ENCODE measurements at regions not wholly inside any gene's neighbourhood (a gene's known extent, or its start where the extent isn't known, plus 50 kb on each side); places are given as distances from the start of the nearest gene placed in this dataset.
"Not testable (repeated sequence)": the region's sequence is repeated elsewhere in the genome, so short reads cannot be mapped to it uniquely, and the experiment has no call there.

DNA sequence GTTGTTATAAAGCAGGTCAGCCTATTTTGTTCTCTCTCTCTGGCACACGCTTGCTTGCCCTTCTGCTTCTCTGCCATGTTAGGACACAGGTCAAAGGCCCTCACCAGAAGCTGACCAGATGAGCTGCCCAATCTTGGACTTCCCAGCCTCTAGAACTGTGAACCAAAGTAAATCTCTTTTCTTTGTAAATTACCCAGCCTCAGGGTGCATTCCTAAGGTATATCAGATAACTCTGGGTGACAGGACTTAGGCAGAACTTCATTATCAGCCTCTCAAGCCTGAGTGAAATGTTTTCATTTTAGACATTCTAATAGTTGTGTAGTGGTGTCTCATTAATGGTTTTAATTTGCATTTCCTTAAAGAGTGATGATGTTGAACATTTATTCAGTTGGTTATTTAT, 124.3 kb downstream of the CDRT15L2 start:
- intact Hi-C loops (cut with micrococcal nuclease; ENCODE audit: unreplicated experiment) = no loop called here
- CTCF ChIA-PET = no interaction called here
- no peaks in the 10 kb centered on the region for H3K9me3 ChIP-seq (ENCODE audit: insufficient read depth, low read depth)
- no peaks in the 10 kb centered on the region for H3K79me2 ChIP-seq (ENCODE audit: low read depth)
- H3F3A ChIP-seq (ENCODE audit: insufficient read depth, low read depth) = peaks cover 24% of the 10 kb centered on the region
- H3K4me3 ChIP-seq = no peak overlapping the region
- POLR2A ChIA-PET (ENCODE audit: unreplicated experiment) = no interaction called here
- no peak overlapping the region for H2AFZ ChIP-seq
- H3K27ac ChIP-seq = no peak overlapping the region
- no peaks in the 10 kb centered on the region for H3K9me2 ChIP-seq (ENCODE audit: insufficient read depth)
- H3K36me3 ChIP-seq (ENCODE audit: low read depth) = no peaks in the 10 kb centered on the region
- DNase-seq = peak in 1 of 2 experiments; percentile 55
- no peak for TF ChIP-seq EZH2 (IDR thresholded peaks at IDR 0.05; ENCODE audit: low read depth)
- TF ChIP-seq, protein P1, sequence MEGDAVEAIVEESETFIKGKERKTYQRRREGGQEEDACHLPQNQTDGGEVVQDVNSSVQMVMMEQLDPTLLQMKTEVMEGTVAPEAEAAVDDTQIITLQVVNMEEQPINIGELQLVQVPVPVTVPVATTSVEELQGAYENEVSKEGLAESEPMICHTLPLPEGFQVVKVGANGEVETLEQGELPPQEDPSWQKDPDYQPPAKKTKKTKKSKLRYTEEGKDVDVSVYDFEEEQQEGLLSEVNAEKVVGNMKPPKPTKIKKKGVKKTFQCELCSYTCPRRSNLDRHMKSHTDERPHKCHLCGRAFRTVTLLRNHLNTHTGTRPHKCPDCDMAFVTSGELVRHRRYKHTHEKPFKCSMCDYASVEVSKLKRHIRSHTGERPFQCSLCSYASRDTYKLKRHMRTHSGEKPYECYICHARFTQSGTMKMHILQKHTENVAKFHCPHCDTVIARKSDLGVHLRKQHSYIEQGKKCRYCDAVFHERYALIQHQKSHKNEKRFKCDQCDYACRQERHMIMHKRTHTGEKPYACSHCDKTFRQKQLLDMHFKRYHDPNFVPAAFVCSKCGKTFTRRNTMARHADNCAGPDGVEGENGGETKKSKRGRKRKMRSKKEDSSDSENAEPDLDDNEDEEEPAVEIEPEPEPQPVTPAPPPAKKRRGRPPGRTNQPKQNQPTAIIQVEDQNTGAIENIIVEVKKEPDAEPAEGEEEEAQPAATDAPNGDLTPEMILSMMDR (conservative IDR thresholded peaks at IDR 0.05) = no peak
- no peaks in the 10 kb centered on the region for H4K20me1 ChIP-seq (ENCODE audit: insufficient read depth)
- no peaks in the 10 kb centered on the region for H3K27me3 ChIP-seq (ENCODE audit: insufficient read depth, low read depth)
- no TSS peak for BruUV-seq (replicated peaks)
- peaks cover 28% of the 10 kb centered on the region for H3K4me1 ChIP-seq (replicated peaks; ENCODE audit: insufficient read depth)
- H3K4me2 ChIP-seq = no peak overlapping the region

DNA sequence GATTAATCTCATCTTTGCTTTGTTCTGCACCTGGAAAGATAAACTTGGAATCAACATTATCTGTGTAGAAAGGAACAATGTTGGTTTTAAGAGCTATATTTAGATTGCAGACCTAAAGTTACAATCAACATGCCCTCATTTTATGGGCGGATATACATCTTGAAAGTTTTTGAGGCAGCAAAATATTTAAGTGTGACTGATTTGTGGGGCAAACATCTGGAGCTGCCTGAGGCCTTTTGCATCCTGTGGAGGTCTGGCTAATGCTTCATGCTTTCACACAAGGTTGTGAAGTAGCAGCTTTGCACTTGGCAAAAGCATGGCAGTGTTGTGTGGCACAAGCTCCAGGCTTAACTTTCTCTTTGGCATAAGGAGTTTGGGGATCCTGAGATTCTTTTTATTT, 125.7 kb downstream of the CDRT15L2 start:
- H3K79me2 ChIP-seq (ENCODE audit: low read depth); DNase-seq; CTCF ChIA-PET; H3K9me3 ChIP-seq (ENCODE audit: insufficient read depth, low read depth); H3K4me2 ChIP-seq; intact Hi-C loops (cut with micrococcal nuclease; ENCODE audit: unreplicated experiment); H3K27ac ChIP-seq; H2AFZ ChIP-seq; H3K9me2 ChIP-seq (ENCODE audit: insufficient read depth); H3K27me3 ChIP-seq (ENCODE audit: insufficient read depth, low read depth); H3K4me3 ChIP-seq; BruUV-seq (replicated peaks); POLR2A ChIA-PET (ENCODE audit: unreplicated experiment); H3K36me3 ChIP-seq (ENCODE audit: low read depth); H4K20me1 ChIP-seq (ENCODE audit: insufficient read depth): not testable (repeated sequence)
- H3K4me1 ChIP-seq (replicated peaks; ENCODE audit: insufficient read depth) = peaks cover 15% of the 10 kb centered on the region
- H3F3A ChIP-seq (ENCODE audit: insufficient read depth, low read depth) = peaks cover 12% of the 10 kb centered on the region

DNA sequence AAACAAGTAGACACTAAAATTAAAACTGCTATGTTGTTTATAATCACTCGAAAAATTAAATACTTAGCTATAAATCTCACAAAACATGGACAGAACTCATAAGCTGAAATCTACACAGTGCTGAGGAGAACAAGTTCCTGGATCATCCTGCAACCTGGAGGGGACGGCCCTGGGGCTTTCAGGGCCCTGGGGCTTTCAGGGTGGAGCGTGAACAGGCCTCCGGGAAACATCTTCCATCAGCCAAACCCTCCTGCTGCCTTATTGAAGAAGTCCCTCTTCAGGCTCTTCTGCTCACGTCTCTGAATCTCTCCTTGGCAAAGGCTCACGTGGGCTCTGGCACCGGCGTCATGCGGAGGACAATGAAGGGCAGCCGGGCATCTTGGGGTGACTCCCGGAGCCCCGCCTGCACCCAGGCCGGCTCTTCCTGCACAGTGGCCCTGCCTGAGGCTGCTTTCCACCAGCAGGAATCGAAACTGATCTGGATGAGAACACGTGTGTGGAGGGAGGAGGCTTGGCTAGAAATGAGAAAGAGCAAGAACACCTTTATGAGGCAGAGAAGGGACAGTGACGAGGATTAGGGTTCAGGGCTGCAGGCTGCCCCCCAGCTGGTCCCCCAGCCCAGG, 127.3 kb downstream of the CDRT15L2 start:
- peaks cover 2% of the 10 kb centered on the region; the same call in 1 of the 2 replicates for H3K4me1 ChIP-seq (replicated peaks; ENCODE audit: insufficient read depth)
- H4K20me1 ChIP-seq (ENCODE audit: insufficient read depth) = no peaks in the 10 kb centered on the region
- no peaks in the 10 kb centered on the region for H3K27me3 ChIP-seq (ENCODE audit: insufficient read depth, low read depth)
- H3K79me2 ChIP-seq (ENCODE audit: low read depth) = no peaks in the 10 kb centered on the region
- peak in 1 of 2 experiments; percentile 61 for DNase-seq
- BruUV-seq (replicated peaks) = no TSS peak
- H3K36me3 ChIP-seq (ENCODE audit: low read depth) = no peaks in the 10 kb centered on the region
- no peak overlapping the region for H3K4me2 ChIP-seq
- no peak overlapping the region for H3K4me3 ChIP-seq
- no peak overlapping the region for H2AFZ ChIP-seq
- intact Hi-C loops (cut with micrococcal nuclease; ENCODE audit: unreplicated experiment) = no loop called here
- H3K9me2 ChIP-seq (ENCODE audit: insufficient read depth) = no peaks in the 10 kb centered on the region
- H3K9me3 ChIP-seq (ENCODE audit: insufficient read depth, low read depth) = no peaks in the 10 kb centered on the region
- H3F3A ChIP-seq (ENCODE audit: insufficient read depth, low read depth) = no peaks in the 10 kb centered on the region
- no peak overlapping the region for H3K27ac ChIP-seq
- TF ChIP-seq, protein P1 (conservative IDR thresholded peaks at IDR 0.05) = no peak
- no peak for TF ChIP-seq EZH2 (IDR thresholded peaks at IDR 0.05; ENCODE audit: low read depth)
- ChIA-PET POLR2A (ENCODE audit: unreplicated experiment) (interaction anchor here (0.7 kb wide), 1 partner anchor 504 kb away, joined by 7 read pairs; no protein-coding TSS in a partner anchor), CTCF (no interaction called here)

DNA sequence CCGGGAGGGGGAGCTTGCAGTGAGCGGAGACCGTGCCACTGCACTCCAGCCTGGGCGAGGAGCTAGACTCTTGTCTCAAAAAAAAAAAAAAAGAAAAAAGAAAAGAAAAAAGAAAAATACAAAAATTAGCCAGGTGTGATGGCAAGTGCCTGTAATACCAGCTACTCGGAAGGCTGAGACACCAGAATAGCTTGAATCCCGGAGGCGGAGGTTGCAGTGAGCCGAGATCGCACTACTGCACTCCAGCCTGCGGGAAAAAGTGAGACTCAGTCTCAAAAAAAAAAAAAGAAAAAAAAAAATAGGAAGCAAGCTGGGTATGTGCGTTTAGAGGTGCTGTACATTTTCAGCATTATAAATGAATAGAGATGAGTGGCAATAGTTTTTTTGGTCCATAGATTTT, 129.3 kb downstream of the CDRT15L2 start:
- H3F3A ChIP-seq (ENCODE audit: insufficient read depth, low read depth); H3K9me3 ChIP-seq (ENCODE audit: insufficient read depth, low read depth); H3K9me2 ChIP-seq (ENCODE audit: insufficient read depth); H4K20me1 ChIP-seq (ENCODE audit: insufficient read depth); H3K4me1 ChIP-seq (replicated peaks; ENCODE audit: insufficient read depth); POLR2A ChIA-PET (ENCODE audit: unreplicated experiment); H3K79me2 ChIP-seq (ENCODE audit: low read depth); H3K4me2 ChIP-seq; H3K27me3 ChIP-seq (ENCODE audit: insufficient read depth, low read depth); intact Hi-C loops (cut with micrococcal nuclease; ENCODE audit: unreplicated experiment); H2AFZ ChIP-seq; H3K36me3 ChIP-seq (ENCODE audit: low read depth); H3K27ac ChIP-seq; DNase-seq; H3K4me3 ChIP-seq; BruUV-seq (replicated peaks): not testable (repeated sequence)
- CTCF ChIA-PET = interaction anchor here (0.7 kb wide), 1 partner anchor 35 kb away, joined by 5 read pairs; no protein-coding TSS in a partner anchor

DNA sequence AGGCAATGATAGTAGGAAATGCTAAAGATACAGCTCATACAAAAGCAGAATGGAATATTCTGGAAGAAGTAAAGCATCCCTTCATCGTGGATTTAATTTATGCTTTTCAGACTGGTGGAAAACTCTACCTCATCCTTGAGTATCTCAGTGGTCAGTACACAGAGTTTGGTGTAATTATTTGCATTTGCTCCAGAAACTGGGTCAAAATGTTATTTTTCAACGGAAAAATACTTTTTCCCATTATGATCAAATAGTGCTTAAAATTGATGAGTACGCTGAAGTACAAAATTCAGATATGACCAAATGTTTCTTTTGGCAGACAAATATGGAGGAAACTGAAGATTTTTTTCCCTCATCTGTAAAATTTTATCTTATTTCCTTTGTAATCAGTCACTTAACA, 137.0 kb downstream of the CDRT15L2 start:
- H3K4me3 ChIP-seq; H3K4me1 ChIP-seq (replicated peaks; ENCODE audit: insufficient read depth); H3K27ac ChIP-seq; H3K27me3 ChIP-seq (ENCODE audit: insufficient read depth, low read depth); H3K9me2 ChIP-seq (ENCODE audit: insufficient read depth); intact Hi-C loops (cut with micrococcal nuclease; ENCODE audit: unreplicated experiment); H3K36me3 ChIP-seq (ENCODE audit: low read depth); H4K20me1 ChIP-seq (ENCODE audit: insufficient read depth); H3K4me2 ChIP-seq; H3K9me3 ChIP-seq (ENCODE audit: insufficient read depth, low read depth); H3F3A ChIP-seq (ENCODE audit: insufficient read depth, low read depth); H3K79me2 ChIP-seq (ENCODE audit: low read depth); CTCF ChIA-PET; POLR2A ChIA-PET (ENCODE audit: unreplicated experiment); H2AFZ ChIP-seq; DNase-seq; BruUV-seq (replicated peaks): not testable (repeated sequence)
